SK-N-SH treated with all-trans-retinoic acid at 6 μM for 48 hours (cell line): ENCODE measurements at regions not wholly inside any gene's neighbourhood (a gene's known extent, or its start where the extent isn't known, plus 50 kb on each side); places are given as distances from the start of the nearest gene placed in this dataset.

Experiments
- BACH2 ChIP-seq: fragments of 250-450 bp; sonication (Bioruptor Pico); IDR thresholded peaks from 2 replicates; pipeline ENCODE4 v1.9.0; 2021; ENCODE audit warnings: mild to moderate bottlenecking, borderline replicate concordance
- CREB5 ChIP-seq: fragments of 250-450 bp; sonication (Bioruptor Pico); IDR thresholded peaks from 2 replicates; pipeline ENCODE4 v1.5.1; 2020; ENCODE audit warnings: low read depth, mild to moderate bottlenecking, moderate library complexity
- CSDC2 ChIP-seq: fragments of 250-450 bp; sonication (Bioruptor Pico); IDR thresholded peaks from 2 replicates; pipeline ENCODE4 v1.5.0; 2020; ENCODE audit warnings: mild to moderate bottlenecking, moderate library complexity
- CSRNP3 ChIP-seq: fragments of 250-450 bp; sonication (Bioruptor Pico); IDR thresholded peaks from 2 replicates; pipeline ENCODE4 v1.5.1; 2021; ENCODE audit warnings: mild to moderate bottlenecking, moderate library complexity
- OSR1 ChIP-seq: fragments of 250-450 bp; sonication (Bioruptor Pico); IDR thresholded peaks from 2 replicates; pipeline ENCODE4 v1.8.0; 2022; ENCODE audit warnings: moderate library complexity, mild to moderate bottlenecking, inconsistent platforms
- RARB ChIP-seq: fragments of 250-450 bp; sonication (Bioruptor Pico); IDR thresholded peaks from 2 replicates; pipeline ENCODE4 v1.8.0; 2021; ENCODE audit warnings: mild to moderate bottlenecking, moderate library complexity
- SNAI2 ChIP-seq: fragments of 250-450 bp; sonication (Bioruptor Pico); IDR thresholded peaks from 2 replicates; pipeline ENCODE4 v1.5.0; 2020; ENCODE audit warnings: mild to moderate bottlenecking, moderate library complexity
- TOX ChIP-seq: fragments of 250-450 bp; sonication (Bioruptor Pico); IDR thresholded peaks from 2 replicates; pipeline ENCODE4 v1.8.0; 2021; ENCODE audit warnings: mild to moderate bottlenecking, moderate library complexity, borderline replicate concordance
- ZC3H10 ChIP-seq: fragments of 250-450 bp; sonication (Bioruptor Pico); IDR thresholded peaks from 2 replicates; pipeline ENCODE4 v1.5.1; 2021; ENCODE audit warnings: mild to moderate bottlenecking, moderate library complexity
- ZFP3 ChIP-seq: fragments of 250-450 bp; sonication (Bioruptor Pico); IDR thresholded peaks from 2 replicates; pipeline ENCODE4 v1.5.0; 2020; ENCODE audit warnings: mild to moderate bottlenecking, moderate library complexity
- ZNF8 ChIP-seq: fragments of 450-650 bp; formaldehyde crosslinking; IDR thresholded peaks from 2 replicates; pipeline ENCODE4 v1.5.0; 2020; ENCODE audit warnings: mild to moderate bottlenecking, moderate library complexity
- TF ChIP-seq, protein P1 (sequence below): fragments of 250-450 bp; sonication (Bioruptor Pico); IDR thresholded peaks from 2 replicates; pipeline ENCODE4 v1.5.0; 2020; ENCODE audit warnings: mild to moderate bottlenecking, moderate library complexity
- TF ChIP-seq, protein P2 (sequence below): fragments of 250-450 bp; sonication (Bioruptor Pico); IDR thresholded peaks from 2 replicates; pipeline ENCODE4 v1.8.0; 2020; ENCODE audit warnings: mild to moderate bottlenecking, moderate library complexity, borderline replicate concordance

DNA sequence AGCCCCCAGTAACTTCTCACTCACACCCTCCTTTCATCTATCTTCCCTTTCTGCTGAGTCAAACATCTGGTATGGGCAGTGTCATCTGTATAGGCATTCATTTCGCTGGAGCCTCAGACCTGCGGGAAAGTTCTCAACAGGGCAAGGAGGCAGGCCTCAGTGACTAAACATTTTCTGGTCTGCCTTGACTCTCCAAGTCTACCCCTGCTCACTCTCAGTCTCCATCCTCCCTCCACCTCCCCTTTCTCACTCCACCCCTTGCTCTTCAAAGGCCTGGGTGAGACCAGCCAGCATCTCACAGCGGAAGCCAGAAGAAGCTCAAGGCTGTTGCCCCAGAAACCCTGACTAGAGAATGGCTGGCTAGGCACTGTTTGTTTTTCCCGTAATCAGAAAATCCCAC lies 105.0 kb upstream of the BEND6 start:
- TF ChIP-seq ZC3H10 (no peak), ZFP3 (CRISPR knock-in tag) (no peak), BACH2 (CRISPR knock-in tag) (no peak), CSRNP3 (CRISPR knock-in tag) (no peak), RARB (no peak), CSDC2 (CRISPR knock-in tag) (no peak), SNAI2 (CRISPR knock-in tag) (no peak), ZNF8 (CRISPR knock-in tag) (no peak), TOX (CRISPR knock-in tag) (no peak), OSR1 (CRISPR knock-in tag) (no peak), CREB5 (no peak)
- TF ChIP-seq, protein P1, sequence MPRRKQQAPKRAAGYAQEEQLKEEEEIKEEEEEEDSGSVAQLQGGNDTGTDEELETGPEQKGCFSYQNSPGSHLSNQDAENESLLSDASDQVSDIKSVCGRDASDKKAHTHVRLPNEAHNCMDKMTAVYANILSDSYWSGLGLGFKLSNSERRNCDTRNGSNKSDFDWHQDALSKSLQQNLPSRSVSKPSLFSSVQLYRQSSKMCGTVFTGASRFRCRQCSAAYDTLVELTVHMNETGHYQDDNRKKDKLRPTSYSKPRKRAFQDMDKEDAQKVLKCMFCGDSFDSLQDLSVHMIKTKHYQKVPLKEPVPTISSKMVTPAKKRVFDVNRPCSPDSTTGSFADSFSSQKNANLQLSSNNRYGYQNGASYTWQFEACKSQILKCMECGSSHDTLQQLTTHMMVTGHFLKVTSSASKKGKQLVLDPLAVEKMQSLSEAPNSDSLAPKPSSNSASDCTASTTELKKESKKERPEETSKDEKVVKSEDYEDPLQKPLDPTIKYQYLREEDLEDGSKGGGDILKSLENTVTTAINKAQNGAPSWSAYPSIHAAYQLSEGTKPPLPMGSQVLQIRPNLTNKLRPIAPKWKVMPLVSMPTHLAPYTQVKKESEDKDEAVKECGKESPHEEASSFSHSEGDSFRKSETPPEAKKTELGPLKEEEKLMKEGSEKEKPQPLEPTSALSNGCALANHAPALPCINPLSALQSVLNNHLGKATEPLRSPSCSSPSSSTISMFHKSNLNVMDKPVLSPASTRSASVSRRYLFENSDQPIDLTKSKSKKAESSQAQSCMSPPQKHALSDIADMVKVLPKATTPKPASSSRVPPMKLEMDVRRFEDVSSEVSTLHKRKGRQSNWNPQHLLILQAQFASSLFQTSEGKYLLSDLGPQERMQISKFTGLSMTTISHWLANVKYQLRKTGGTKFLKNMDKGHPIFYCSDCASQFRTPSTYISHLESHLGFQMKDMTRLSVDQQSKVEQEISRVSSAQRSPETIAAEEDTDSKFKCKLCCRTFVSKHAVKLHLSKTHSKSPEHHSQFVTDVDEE (CRISPR knock-in tag) = no peak
- TF ChIP-seq, protein P2, sequence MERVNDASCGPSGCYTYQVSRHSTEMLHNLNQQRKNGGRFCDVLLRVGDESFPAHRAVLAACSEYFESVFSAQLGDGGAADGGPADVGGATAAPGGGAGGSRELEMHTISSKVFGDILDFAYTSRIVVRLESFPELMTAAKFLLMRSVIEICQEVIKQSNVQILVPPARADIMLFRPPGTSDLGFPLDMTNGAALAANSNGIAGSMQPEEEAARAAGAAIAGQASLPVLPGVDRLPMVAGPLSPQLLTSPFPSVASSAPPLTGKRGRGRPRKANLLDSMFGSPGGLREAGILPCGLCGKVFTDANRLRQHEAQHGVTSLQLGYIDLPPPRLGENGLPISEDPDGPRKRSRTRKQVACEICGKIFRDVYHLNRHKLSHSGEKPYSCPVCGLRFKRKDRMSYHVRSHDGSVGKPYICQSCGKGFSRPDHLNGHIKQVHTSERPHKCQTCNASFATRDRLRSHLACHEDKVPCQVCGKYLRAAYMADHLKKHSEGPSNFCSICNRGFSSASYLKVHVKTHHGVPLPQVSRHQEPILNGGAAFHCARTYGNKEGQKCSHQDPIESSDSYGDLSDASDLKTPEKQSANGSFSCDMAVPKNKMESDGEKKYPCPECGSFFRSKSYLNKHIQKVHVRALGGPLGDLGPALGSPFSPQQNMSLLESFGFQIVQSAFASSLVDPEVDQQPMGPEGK (CRISPR knock-in tag) = no peak
